ENCODE measurements at regions not wholly inside any gene's neighbourhood (a gene's known extent, or its start where the extent isn't known, plus 50 kb on each side); places are given as distances from the start of the nearest gene placed in this dataset.

GRCh38 chr13:71087432-71087831, 779.6 kb downstream of the DACH1 start:
- no peaks in the 10 kb centered on the region for H3K36me3 ChIP-seq (ENCODE audit: insufficient read depth, insufficient read length, low read length)
- H3K9me3 ChIP-seq (ENCODE audit: insufficient read depth, low read length): no peaks in the 10 kb centered on the region
- H3K4me3 ChIP-seq (ENCODE audit: insufficient read length, low read depth): no peak overlapping the region
- no peak overlapping the region for H3K9ac ChIP-seq (ENCODE audit: insufficient read length, low read depth)
- no peaks in the 10 kb centered on the region for H3K4me1 ChIP-seq (ENCODE audit: insufficient read depth, insufficient read length)
- H3K27me3 ChIP-seq (ENCODE audit: insufficient read depth, insufficient read length): no peaks in the 10 kb centered on the region
- no peak for DNase-seq (ENCODE audit: low read depth, low spot score)
- TF ChIP-seq SUZ12 (IDR thresholded peaks at IDR 0.05; ENCODE audit: extremely low read depth, insufficient read depth, insufficient read length) (no peak), ZNF274 (IDR thresholded peaks at IDR 0.05; ENCODE audit: low read depth, low read length) (no peak), YY1 (IDR thresholded peaks at IDR 0.05; ENCODE audit: insufficient read depth, insufficient read length) (no peak)

GRCh38 chr13:71087006-71087405, 780.0 kb downstream of the DACH1 start:
- H3K4me3 ChIP-seq (ENCODE audit: insufficient read length, low read depth): no peak overlapping the region
- no peaks in the 10 kb centered on the region for H3K9me3 ChIP-seq (ENCODE audit: insufficient read depth, low read length)
- H3K4me1 ChIP-seq (ENCODE audit: insufficient read depth, insufficient read length): no peaks in the 10 kb centered on the region
- TF ChIP-seq ZNF274 (IDR thresholded peaks at IDR 0.05; ENCODE audit: low read depth, low read length): no peak
- TF ChIP-seq YY1 (IDR thresholded peaks at IDR 0.05; ENCODE audit: insufficient read depth, insufficient read length): no peak
- TF ChIP-seq SUZ12 (IDR thresholded peaks at IDR 0.05; ENCODE audit: extremely low read depth, insufficient read depth, insufficient read length): no peak
- H3K36me3 ChIP-seq (ENCODE audit: insufficient read depth, insufficient read length, low read length): no peaks in the 10 kb centered on the region
- H3K27me3 ChIP-seq (ENCODE audit: insufficient read depth, insufficient read length): no peaks in the 10 kb centered on the region
- DNase-seq (ENCODE audit: low read depth, low spot score): no peak
- no peak overlapping the region for H3K9ac ChIP-seq (ENCODE audit: insufficient read length, low read depth)

GRCh38 chr13:71082631-71083030, 784.4 kb downstream of the DACH1 start:
- Histone ChIP-seq H3K4me1 (ENCODE audit: insufficient read depth, insufficient read length) (no peaks in the 10 kb centered on the region), H3K27me3 (ENCODE audit: insufficient read depth, insufficient read length) (no peaks in the 10 kb centered on the region), H3K9me3 (ENCODE audit: insufficient read depth, low read length) (no peaks in the 10 kb centered on the region), H3K4me3 (ENCODE audit: insufficient read length, low read depth) (no peak overlapping the region), H3K9ac (ENCODE audit: insufficient read length, low read depth) (no peak overlapping the region), H3K36me3 (ENCODE audit: insufficient read depth, insufficient read length, low read length) (no peaks in the 10 kb centered on the region)
- TF ChIP-seq SUZ12 (IDR thresholded peaks at IDR 0.05; ENCODE audit: extremely low read depth, insufficient read depth, insufficient read length) (no peak), ZNF274 (IDR thresholded peaks at IDR 0.05; ENCODE audit: low read depth, low read length) (no peak), YY1 (IDR thresholded peaks at IDR 0.05; ENCODE audit: insufficient read depth, insufficient read length) (no peak)
- no peak for DNase-seq (ENCODE audit: low read depth, low spot score)

GRCh38 chr13:71079638-71080037, 787.4 kb downstream of the DACH1 start:
- DNase-seq (ENCODE audit: low read depth, low spot score): no peak
- TF ChIP-seq SUZ12 (IDR thresholded peaks at IDR 0.05; ENCODE audit: extremely low read depth, insufficient read depth, insufficient read length) (no peak), YY1 (IDR thresholded peaks at IDR 0.05; ENCODE audit: insufficient read depth, insufficient read length) (no peak), ZNF274 (IDR thresholded peaks at IDR 0.05; ENCODE audit: low read depth, low read length) (no peak)
- no peak overlapping the region for H3K4me3 ChIP-seq (ENCODE audit: insufficient read length, low read depth)
- H3K27me3 ChIP-seq (ENCODE audit: insufficient read depth, insufficient read length): no peaks in the 10 kb centered on the region
- no peaks in the 10 kb centered on the region for H3K4me1 ChIP-seq (ENCODE audit: insufficient read depth, insufficient read length)
- H3K9me3 ChIP-seq (ENCODE audit: insufficient read depth, low read length): no peaks in the 10 kb centered on the region
- no peak overlapping the region for H3K9ac ChIP-seq (ENCODE audit: insufficient read length, low read depth)
- H3K36me3 ChIP-seq (ENCODE audit: insufficient read depth, insufficient read length, low read length): no peaks in the 10 kb centered on the region

- no peak for DNase-seq (ENCODE audit: low read depth, low spot score)
- TF ChIP-seq SUZ12 (IDR thresholded peaks at IDR 0.05; ENCODE audit: extremely low read depth, insufficient read depth, insufficient read length) (no peak), YY1 (IDR thresholded peaks at IDR 0.05; ENCODE audit: insufficient read depth, insufficient read length) (no peak), ZNF274 (IDR thresholded peaks at IDR 0.05; ENCODE audit: low read depth, low read length) (no peak)
- no peak overlapping the region for H3K9ac ChIP-seq (ENCODE audit: insufficient read length, low read depth)
Measured at GRCh38 chr13:71068041-71068440, 799.0 kb downstream of the DACH1 start.

GRCh38 chr13:71067165-71067815, 799.7 kb downstream of the DACH1 start:
- no peaks in the 10 kb centered on the region for H3K4me1 ChIP-seq (ENCODE audit: insufficient read depth, insufficient read length)

More at GRCh38 chr13:71068041-71068440, 799.0 kb downstream of the DACH1 start:
- no peaks in the 10 kb centered on the region for H3K27me3 ChIP-seq (ENCODE audit: insufficient read depth, insufficient read length)
- no peaks in the 10 kb centered on the region for H3K36me3 ChIP-seq (ENCODE audit: insufficient read depth, insufficient read length, low read length)
- H3K9me3 ChIP-seq (ENCODE audit: insufficient read depth, low read length): no peaks in the 10 kb centered on the region
- no peaks in the 10 kb centered on the region for H3K4me1 ChIP-seq (ENCODE audit: insufficient read depth, insufficient read length)
- no peak overlapping the region for H3K4me3 ChIP-seq (ENCODE audit: insufficient read length, low read depth)

GRCh38 chr13:71056581-71056980, 810.4 kb downstream of the DACH1 start:
- H3K4me3 ChIP-seq (ENCODE audit: insufficient read length, low read depth): no peak overlapping the region
- no peaks in the 10 kb centered on the region for H3K27me3 ChIP-seq (ENCODE audit: insufficient read depth, insufficient read length)
- DNase-seq (ENCODE audit: low read depth, low spot score): no peak
- no peak overlapping the region for H3K9ac ChIP-seq (ENCODE audit: insufficient read length, low read depth)
- TF ChIP-seq SUZ12 (IDR thresholded peaks at IDR 0.05; ENCODE audit: extremely low read depth, insufficient read depth, insufficient read length) (no peak), YY1 (IDR thresholded peaks at IDR 0.05; ENCODE audit: insufficient read depth, insufficient read length) (no peak), ZNF274 (IDR thresholded peaks at IDR 0.05; ENCODE audit: low read depth, low read length) (no peak)
- H3K9me3 ChIP-seq (ENCODE audit: insufficient read depth, low read length): no peaks in the 10 kb centered on the region
- H3K36me3 ChIP-seq (ENCODE audit: insufficient read depth, insufficient read length, low read length): no peaks in the 10 kb centered on the region
- no peaks in the 10 kb centered on the region for H3K4me1 ChIP-seq (ENCODE audit: insufficient read depth, insufficient read length)

More at GRCh38 chr13:71067165-71067815, 799.7 kb downstream of the DACH1 start:
- no peak overlapping the region for H3K4me3 ChIP-seq (ENCODE audit: insufficient read length, low read depth)
- TF ChIP-seq SUZ12 (IDR thresholded peaks at IDR 0.05; ENCODE audit: extremely low read depth, insufficient read depth, insufficient read length) (no peak), YY1 (IDR thresholded peaks at IDR 0.05; ENCODE audit: insufficient read depth, insufficient read length) (no peak), ZNF274 (IDR thresholded peaks at IDR 0.05; ENCODE audit: low read depth, low read length) (no peak)
- no peaks in the 10 kb centered on the region for H3K9me3 ChIP-seq (ENCODE audit: insufficient read depth, low read length)
- no peak for DNase-seq (ENCODE audit: low read depth, low spot score)
- H3K36me3 ChIP-seq (ENCODE audit: insufficient read depth, insufficient read length, low read length): no peaks in the 10 kb centered on the region
- no peak overlapping the region for H3K9ac ChIP-seq (ENCODE audit: insufficient read length, low read depth)
- no peaks in the 10 kb centered on the region for H3K27me3 ChIP-seq (ENCODE audit: insufficient read depth, insufficient read length)
